Nucleus accumbens (tissue), 56 donors: ENCODE measurements at regions not wholly inside any gene's neighbourhood (a gene's known extent, or its start where the extent isn't known, plus 50 kb on each side); places are given as distances from the start of the nearest gene placed in this dataset.

Source experiments
- DNase-seq, 56 donors: peaks; one replicate each; lab custom pipeline; 2025; lab: John Stamatoyannopoulos, UW

- no peak for DNase-seq
Observed at GRCh38 chr4:56104188-56104587, 155.4 kb downstream of the CEP135 start.

DNA sequence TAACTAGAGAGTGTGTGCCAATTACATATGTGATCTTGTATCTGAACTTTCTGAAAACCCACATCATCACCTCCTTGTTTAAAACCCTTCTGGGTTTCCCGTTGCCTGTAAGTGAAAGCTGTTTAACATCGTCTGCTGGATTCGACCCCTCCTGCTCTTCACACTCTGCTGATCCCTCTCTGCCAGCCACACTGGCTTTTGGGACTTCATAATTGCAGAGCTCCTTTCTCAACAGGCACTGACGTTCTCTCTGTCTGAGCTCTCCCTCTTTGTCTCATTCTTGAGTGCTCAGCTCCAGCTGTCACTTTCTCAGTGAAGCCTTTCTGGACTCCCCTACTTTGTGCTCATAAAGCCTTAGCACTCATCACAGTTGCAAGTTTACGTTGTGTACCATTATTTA, 153.9 kb downstream of the CEP135 start:
- peak in 1 of 56 donors; percentile 12 for DNase-seq

DNA sequence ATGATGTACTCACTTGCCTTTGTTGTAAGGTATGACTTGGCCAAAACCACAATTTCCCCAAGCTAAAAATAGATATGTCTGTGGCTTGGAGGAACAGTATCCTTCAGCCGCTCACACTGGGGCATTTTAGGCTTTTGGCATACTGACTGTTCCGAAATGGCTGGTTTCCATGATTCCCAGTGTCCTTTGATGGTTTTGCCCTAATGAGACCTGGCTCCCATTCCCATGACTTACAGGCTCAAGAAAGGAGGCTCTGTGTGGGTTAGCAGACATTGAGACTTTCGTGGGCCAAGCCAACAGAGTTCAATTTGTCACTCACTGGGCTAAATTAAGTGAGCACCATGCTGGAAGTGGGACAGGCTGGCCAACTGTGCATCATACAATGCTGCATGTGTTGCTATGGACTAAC, 150.6 kb downstream of the CEP135 start:
- DNase-seq = peak in 42 of 56 donors; percentile 6 to 74 (median 28)

DNA sequence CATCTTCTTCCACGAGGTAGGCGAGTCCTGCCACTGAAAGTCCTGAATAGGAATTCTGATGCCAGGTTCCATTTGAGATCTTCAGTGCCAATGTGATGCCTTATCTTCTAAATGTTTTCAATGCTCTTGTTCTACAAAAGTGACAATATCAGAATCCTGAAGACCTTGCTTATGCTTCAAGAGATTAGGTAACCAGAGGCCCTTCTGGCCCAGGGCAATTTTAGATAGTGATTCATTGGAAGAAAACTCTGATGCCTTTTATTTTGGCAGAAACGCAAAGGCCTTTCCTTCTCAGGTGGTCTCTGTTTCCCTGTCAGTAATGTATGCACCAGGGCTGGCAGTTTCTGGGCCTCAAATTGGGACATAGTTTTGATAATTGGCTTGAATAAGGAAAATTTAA, 144.8 kb downstream of the CEP135 start:
- no peak for DNase-seq

DNA sequence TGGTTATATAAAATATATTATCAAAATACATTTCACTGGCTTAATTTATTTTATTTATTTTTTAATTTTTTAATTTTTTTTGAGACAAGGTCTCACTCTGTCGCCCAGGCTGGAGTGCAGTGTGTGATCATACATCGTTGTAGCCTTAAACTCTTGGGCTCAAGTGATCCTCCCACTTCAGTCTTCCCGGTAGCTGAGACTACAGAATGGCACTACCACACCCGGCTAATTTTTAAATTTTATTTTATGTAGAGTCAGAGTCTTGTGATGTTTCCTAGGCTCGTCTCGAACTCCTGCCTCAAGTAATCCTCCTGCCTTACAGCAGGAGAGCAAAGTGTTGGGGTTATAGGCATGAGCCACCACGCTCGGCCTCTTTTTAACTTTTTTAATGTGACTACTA, 143.8 kb downstream of the CEP135 start:
- DNase-seq = no peak

DNA sequence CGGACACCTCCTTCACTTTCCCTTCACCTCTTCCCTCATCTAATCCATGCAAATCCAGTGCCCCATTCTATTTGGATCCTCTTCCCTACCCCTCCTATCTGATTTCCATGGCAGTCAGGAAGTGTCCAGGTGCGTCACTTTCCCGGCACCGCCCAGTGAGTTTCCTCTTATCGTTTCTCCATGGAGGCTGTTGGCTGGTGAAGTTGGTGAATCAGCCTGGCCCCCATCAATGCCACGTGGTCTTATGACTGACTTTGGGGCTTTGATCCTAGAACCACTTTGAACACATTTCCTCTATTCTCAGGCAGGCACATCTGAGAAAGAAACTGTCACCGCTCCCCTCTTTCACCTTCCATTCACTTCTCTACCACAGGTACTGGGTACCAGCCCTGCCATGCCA, 137.8 kb downstream of the CEP135 start:
- DNase-seq = no peak

DNA sequence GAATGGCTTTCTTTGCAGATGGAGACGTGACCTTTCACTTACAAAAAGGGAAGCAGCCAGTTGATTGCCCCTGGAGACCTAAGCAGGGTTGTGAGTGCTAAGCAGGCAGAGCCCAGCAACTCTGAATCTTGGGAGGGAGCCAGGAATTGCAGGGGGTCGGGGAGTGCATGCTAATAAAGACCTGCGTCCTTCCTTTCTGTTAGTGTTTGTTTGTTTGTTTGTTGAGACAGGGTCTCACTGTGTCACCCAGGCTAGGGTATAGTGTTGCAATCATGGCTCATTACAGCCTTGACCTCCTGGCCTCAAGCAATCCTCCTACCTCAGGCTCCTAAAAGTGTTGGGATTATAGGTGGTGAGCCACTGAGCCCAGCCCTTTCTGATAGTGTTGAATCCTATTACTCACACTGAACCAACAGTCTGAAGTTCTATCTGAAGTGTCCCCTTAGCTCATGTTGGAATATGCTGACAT, 137.4 kb downstream of the CEP135 start:
- DNase-seq = peak in 3 of 56 donors; percentile 1 to 25 (median 3)

DNA sequence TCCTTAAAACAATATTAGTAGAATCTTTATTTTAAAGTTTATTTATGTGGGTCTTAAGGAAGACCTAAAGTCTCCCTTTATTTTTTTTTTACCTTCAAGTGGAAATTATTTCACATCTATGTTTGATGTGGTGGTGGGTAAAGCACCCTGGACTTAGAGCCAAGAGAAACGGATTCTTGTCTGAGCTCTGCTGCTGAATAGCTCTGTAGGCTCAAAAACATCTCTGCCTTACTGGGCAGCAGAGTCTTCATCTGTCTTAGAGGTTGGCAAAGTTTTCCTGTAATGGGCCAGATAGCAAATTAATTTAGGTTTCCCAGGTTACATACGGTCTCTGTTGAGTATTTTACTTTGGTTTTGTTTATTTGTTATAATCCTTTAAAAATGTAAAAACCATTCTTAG, 136.5 kb downstream of the CEP135 start:
- DNase-seq = no peak

GRCh38 chr4:56084851-56085250, 136.1 kb downstream of the CEP135 start:
- no peak for DNase-seq
